OCI-LY1 (cell line): ENCODE measurements at regions not wholly inside any gene's neighbourhood (a gene's known extent, or its start where the extent isn't known, plus 50 kb on each side); places are given as distances from the start of the nearest gene placed in this dataset.

Experiments used
- CTCF ChIP-seq: fragments of 200-600 bp; sonication (generic), shearing (Covaris generic); IDR thresholded peaks from 2 replicates; pipeline ENCODE4 v1.5.1; 2017; ENCODE audit warnings: mild to moderate bottlenecking, antibody characterized with exemption, low read length, moderate library complexity, mixed read lengths
- EZH2 ChIP-seq: fragments of 200-600 bp; sonication (generic), shearing (Covaris generic); IDR thresholded peaks from 2 replicates; pipeline ENCODE4 v1.8.0; 2017; ENCODE audit warnings: borderline replicate concordance, mixed run types, mild to moderate bottlenecking, antibody characterized with exemption, low read length, moderate library complexity, mixed read lengths

GRCh38 chr11:29405305-29405704 lies 611.5 kb downstream of the KCNA4 start:
- no peak for TF ChIP-seq EZH2
- no peak for TF ChIP-seq CTCF
